Astrocyte of the cerebellum (primary cell): ENCODE measurements at regions not wholly inside any gene's neighbourhood (a gene's known extent, or its start where the extent isn't known, plus 50 kb on each side); places are given as distances from the start of the nearest gene placed in this dataset.

ENCODE experiments used
- DNase-seq: peaks from one replicate; pipeline ENCODE4 v3.0.0-alpha.2; 2011; ENCODE audit warnings: low read depth
- H3K4me3 ChIP-seq: 2 replicates; pipeline ENCODE4 v1.5.1; 2011; ENCODE audit warnings: mild to moderate bottlenecking, low read depth, low read length, moderate library complexity
- CTCF ChIP-seq: IDR thresholded peaks from 2 replicates; pipeline ENCODE4 v1.5.1; 2012; ENCODE audit warnings: low read length, low read depth, moderate library complexity, mild to moderate bottlenecking; ENCODE audit errors: missing control alignments
- in situ Hi-C: cut with HindIII; loops from 2 replicates; pipeline ENCODE4 v1.10.0; 2017; ENCODE audit warnings: low sequenced_read_pairs

GRCh38 chr5:68641211-68641610 is 425.7 kb downstream of the PIK3R1 start:
- DNase-seq: no peak
- no peak overlapping the region for H3K4me3 ChIP-seq
- TF ChIP-seq CTCF: no peak
- in situ Hi-C loops: no loop called here

- H3K4me3 ChIP-seq: no peak overlapping the region
- no peak for TF ChIP-seq CTCF
- in situ Hi-C loops: no loop called here
- no peak for DNase-seq
These were observed 427.5 kb downstream of the PIK3R1 start for GRCh38 chr5:68643064-68643463.

- DNase-seq: no peak
- no peak overlapping the region for H3K4me3 ChIP-seq
- TF ChIP-seq CTCF: no peak
- in situ Hi-C loops: no loop called here
These were observed 429.4 kb downstream of the PIK3R1 start for GRCh38 chr5:68644971-68645370.

GRCh38 chr5:68646144-68646543 is 430.6 kb downstream of the PIK3R1 start:
- in situ Hi-C loops: no loop called here
- no peak for TF ChIP-seq CTCF
- H3K4me3 ChIP-seq: no peak overlapping the region
- DNase-seq: no peak

GRCh38 chr5:68647743-68648142 is 432.2 kb downstream of the PIK3R1 start:
- H3K4me3 ChIP-seq: no peak overlapping the region
- in situ Hi-C loops: no loop called here
- TF ChIP-seq CTCF: no peak
- no peak for DNase-seq

- no peak overlapping the region for H3K4me3 ChIP-seq
- in situ Hi-C loops: no loop called here
- TF ChIP-seq CTCF: no peak
- no peak for DNase-seq
These were observed 433.6 kb downstream of the PIK3R1 start for GRCh38 chr5:68648944-68649857.
